GM12801 (cell line): ENCODE measurements at regions not wholly inside any gene's neighbourhood (a gene's known extent, or its start where the extent isn't known, plus 50 kb on each side); places are given as distances from the start of the nearest gene placed in this dataset.

Experiments used
- CTCF ChIP-seq: IDR thresholded peaks from one replicate; pipeline ENCODE4 v1.5.1; 2011; ENCODE audit warnings: control low read depth; ENCODE audit not compliant: insufficient read length; ENCODE audit errors: extremely low read depth

- TF ChIP-seq CTCF, result no peak
These were observed 93.5 kb upstream of the HAND1 start for GRCh38 chr5:154571325-154572035.

GRCh38 chr5:154570572-154571324 lies 92.7 kb upstream of the HAND1 start:
- no peak for TF ChIP-seq CTCF

- TF ChIP-seq CTCF, result no peak
These were observed 90.6 kb upstream of the HAND1 start for GRCh38 chr5:154568589-154568988.

- TF ChIP-seq CTCF, result no peak
These were observed 89.1 kb upstream of the HAND1 start for GRCh38 chr5:154567155-154567554.

- TF ChIP-seq CTCF, result no peak
These were observed 88.2 kb upstream of the HAND1 start for GRCh38 chr5:154566146-154566680.

- no peak for TF ChIP-seq CTCF
These were observed 87.1 kb upstream of the HAND1 start for GRCh38 chr5:154565123-154565522.

- no peak for TF ChIP-seq CTCF
These were observed 84.3 kb upstream of the HAND1 start for GRCh38 chr5:154562244-154562880.
